ENCODE measurements at regions not wholly inside any gene's neighbourhood (a gene's known extent, or its start where the extent isn't known, plus 50 kb on each side); places are given as distances from the start of the nearest gene placed in this dataset.

DNA sequence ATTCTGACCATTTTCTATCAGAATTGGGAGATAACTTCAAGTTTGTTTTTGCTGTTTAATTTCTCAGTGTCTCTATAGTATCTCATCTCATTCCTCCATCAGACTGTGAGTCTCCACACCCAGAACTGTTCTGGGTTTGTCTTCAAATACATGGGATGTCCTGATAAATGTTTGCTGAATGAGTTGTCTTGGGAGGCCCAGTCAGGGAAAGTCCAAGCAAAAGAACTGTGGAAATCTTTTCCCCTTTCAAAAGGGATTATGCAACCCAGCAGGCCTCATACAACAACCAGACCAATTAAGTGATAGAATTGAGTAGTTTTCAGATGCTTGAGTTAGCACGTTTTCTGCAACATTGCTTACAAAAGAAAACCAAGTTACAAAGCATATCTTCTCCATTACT, 324.4 kb downstream of the BRINP1 start:
- DNase-seq = no peak

DNA sequence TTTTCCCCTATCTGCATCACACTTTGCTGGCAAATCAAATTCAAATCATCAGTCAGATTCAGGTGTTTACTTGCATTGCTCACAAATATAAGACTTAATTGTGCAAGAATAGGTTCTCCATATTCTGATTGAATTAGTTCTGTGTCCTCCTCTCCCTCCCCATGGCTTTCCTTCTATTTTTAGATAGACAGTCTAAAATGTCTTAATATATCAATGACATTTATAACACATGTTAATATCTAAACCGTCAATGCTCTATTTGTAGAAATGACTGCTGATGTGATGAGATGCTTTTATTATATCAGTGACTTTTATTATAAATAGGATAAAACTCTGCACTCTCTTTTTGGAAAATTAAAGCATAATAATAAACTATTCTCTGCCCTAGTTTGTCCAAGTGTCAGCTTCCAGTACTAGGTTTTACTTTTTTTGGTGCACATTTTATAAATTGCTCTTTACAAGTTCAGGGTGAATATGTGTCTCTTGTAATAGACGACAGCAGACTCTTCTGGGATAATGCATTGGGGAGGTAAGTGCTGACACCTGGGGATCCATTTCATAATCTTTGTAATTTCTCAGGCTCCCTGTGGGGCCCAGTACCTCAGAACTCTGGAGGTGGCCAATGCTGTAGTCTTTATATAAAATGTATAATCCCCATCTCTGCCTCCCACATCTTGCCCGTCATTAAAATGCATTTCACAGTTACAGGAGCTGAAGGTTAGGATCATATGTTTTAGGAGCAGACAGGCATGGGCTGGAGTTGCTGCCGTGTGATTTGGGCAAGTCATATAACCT, 321.5 kb downstream of the BRINP1 start:
- DNase-seq = no peak

DNA sequence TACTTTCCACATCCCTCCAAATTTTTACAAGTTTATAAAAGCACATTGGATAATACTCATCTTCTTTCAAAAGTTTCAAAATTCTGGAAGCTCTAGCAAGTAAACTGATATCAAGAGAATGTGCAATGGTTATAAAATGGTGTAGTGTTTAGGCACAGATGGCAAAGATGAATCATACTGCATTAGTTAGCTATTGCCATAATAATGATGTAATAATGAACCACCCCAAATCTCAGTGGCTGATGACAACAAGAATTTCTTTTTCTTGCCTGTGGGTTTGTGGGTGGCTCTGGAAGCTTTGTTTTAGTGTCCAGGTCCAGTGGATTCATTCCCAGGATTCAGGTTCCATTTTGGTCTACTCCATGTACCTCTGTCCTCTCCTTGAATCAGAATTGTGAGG, 319.0 kb downstream of the BRINP1 start:
- DNase-seq = no peak

DNA sequence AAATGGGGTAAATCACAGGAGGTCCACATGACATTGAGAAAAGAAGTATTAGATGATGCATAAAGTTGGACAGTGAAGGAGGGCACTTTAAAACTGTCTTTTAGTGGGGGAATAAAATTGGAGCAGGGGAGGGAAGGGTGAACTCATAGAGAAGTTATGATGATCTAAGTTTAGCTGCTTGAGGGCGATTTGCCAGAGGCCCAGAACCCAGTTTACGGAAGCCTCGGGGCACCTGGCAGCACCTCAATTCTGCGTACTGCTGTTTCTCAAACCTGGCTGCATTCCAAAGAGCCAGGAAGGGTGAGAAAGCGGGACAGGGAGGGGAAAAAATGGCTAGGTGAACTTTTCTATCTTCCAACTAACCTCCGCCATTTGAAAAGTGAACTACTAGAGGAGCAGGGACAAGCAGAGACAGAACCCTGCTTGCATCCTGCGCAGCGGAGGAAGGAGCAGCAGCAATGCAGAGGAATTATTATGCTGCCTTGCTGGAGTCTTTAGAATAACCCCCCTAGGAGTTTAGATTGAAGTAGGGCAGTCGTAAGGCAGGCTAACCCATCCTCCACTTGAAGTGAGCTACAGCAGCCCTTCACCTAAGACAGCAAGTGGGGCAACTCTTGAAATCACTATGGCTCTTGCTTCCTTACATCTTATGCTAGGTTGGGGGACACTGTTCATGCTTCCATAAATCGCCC, 316.8 kb downstream of the BRINP1 start:
- no peak for DNase-seq

DNA sequence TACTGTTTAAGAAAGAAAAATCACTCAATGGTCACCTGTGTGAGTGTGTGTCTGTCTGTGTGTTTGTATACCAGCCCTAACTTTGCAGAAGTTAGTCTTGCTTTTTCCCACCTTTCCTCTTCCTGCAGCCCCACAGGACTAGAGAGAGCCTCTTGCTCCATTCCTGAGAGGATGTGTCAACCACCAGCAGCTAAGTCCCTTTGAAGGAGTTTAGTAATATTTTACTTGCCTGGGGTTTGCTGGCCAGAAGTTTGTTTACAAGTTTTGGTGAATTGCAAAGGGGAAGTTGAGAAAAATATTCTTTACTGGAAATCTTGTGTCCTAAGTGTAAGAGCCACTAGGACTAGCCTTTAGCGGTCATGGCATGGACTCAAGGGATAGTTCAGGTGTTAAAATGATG, 316.2 kb downstream of the BRINP1 start:
- DNase-seq = no peak

DNA sequence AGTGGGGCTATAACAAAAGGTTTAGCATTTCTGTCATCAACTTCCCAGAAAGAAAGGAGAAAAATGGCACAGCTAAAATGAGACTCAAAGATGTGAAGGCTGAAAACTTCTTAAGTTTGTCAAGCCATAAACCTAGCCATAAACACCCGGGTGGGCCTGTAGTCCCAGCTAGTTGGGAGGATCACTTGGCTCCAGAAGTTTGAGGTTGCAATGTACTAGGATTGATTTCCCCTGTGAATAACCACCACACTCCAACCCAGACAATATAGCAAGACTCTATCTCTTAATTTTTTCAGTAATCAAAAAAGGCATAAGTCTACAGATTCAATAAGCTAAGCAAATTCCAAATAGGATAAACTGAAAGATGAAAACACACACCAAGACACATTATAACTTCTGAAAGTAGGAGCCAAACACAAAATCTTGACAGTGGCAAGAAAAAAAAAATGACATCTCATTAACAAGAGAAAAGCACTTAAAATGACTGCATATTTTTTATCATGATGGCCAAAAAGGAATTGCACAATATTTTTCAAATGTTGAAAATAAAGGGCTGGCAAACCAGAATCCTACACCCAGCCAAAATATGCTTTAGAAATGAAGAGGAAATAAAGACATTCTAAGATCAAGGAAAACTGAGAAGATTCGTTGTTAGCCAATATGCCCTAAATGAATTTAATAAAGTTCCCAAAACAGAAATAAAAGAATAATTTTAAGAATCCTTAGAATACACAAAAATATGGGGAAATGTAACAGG, 308.4 kb downstream of the BRINP1 start:
- no peak for DNase-seq

DNA sequence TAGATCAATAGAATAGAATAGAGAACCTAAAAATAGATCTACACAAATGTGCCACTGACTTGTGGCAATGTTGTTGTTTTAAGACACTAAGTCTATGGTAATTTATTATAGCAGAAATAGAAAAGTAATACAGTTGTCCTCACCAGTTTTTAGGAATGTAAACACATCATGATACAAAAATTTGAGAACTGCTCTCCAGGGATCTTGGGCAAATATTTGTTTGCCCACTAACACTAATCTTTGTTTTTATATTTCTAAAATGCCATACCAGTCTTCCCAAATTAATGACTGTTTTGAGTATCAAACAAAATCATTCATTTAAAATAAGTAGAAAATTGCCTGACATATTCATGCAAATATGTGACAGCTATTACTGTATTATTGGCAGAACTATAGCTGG, 297.6 kb downstream of the BRINP1 start:
- DNase-seq = no peak

DNA sequence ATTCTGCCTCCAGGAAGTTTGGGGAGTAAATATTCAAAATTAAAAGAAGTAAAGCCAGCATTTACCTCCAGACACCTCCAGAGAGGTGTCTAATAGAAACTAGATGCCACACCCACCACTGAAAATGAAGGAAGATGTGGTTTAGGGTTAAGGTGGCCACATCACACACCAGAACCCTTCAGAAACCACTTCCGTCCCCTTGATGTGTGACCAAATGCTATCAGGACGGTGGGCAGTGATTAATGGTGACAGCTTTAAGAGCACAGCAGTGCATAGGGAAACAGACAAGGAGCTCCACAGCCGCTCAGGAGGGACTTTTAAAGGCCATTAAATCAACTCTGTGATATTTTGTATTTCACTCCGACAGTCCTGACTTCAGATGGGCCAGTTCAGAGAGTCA, 295.2 kb downstream of the BRINP1 start:
- DNase-seq = no peak

DNA sequence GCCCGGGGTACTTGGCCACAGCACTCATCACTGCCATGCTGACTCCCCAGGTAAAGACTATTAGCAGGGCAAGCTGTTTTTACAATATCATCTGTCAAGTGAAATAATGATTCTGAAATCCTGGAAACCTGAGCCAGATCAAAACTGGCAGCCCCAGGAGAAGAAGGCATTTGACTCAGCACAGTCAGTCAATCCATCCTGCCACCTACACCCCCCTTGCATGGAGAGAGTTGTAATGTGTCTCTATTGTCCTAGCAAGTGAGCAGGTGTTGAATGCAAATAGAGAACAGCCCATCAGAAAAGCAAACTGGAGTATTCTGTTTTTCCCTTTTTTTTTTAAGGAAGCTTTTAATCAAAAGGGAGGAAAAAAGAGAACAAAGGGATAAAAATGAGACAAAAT, 291.2 kb downstream of the BRINP1 start:
- no peak for DNase-seq

DNA sequence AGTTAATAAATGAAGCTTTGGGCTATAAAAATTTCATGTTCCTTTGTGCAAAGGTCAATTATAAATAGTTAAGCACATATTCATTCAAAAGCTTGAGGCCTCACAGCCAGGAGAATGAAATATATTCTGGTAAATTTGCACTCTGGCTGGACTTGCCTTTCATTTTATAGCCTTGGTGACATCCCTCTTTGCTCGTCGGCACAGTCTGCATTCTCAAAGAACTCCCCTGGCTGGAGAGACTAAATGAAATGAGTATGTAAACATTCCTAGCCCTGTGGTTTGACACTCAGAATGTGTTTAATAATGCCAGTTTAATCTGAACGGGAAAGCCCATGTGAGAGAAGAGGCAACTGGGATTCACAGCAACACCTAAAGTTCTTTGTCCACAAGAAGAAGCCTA, 285.6 kb downstream of the BRINP1 start:
- no peak for DNase-seq

DNA sequence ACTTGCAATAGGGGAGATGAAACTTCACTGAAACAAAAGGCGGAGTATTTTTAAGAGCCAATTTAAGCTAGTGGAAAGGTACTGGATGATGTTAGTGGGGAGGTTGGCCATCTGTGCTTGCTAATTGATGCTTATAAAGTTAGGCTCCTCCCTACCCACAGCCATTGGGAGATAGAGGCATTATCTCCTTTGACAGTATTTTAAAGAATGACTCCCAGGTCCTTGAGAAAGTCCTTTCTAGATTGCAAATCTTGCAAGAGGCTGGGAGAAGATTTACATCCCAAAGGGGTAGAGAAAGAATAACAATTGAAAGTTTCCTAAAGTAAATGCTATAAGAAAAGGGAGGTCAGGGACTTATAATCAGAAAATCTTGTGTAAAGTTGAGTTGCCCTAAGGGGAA, 282.6 kb downstream of the BRINP1 start:
- DNase-seq = no peak

DNA sequence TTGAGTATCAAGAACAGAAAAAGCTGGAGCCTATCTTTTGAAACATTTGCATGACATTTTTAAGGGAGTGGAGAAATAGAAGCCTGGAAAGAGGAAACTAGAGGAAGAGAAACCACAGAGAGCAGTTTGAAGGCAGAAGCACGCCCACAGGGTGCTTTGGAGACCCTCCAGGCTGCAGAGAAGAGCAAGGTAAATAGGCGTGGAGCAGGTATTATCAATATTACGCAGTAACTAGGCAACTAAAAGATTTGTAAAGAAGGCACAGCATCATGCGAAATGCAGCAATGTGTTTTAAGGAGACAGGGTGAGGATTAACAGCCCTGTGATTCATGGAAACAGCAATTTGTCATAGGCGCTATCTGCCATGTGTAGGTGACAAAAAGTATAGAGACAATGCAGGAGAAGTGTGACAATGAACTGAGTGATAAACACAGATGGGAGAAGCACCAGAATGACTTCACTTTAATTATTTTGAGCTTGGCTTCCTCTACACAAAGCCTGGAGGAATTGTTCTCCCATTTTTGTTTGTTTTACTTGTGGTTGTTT, 281.2 kb downstream of the BRINP1 start:
- DNase-seq = no peak

DNA sequence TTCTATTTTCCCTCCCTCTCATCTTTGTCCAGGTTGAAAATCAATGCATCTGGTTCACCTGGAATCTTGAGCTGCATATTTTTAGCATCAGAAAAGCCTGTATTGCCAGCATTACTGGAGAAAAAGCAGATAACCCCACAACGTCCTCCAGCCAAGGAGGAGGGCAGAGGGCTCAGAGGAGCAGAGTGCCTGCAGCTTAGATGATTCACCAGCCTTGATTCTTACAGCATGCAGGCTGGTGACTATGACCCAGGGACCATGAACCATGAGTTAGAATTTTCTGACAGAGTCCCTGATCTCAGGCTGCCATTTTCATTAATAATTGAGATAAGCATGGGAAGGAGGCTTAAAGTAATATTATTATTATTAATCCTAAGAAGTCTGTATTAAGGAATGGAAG, 278.2 kb downstream of the BRINP1 start:
- no peak for DNase-seq

DNA sequence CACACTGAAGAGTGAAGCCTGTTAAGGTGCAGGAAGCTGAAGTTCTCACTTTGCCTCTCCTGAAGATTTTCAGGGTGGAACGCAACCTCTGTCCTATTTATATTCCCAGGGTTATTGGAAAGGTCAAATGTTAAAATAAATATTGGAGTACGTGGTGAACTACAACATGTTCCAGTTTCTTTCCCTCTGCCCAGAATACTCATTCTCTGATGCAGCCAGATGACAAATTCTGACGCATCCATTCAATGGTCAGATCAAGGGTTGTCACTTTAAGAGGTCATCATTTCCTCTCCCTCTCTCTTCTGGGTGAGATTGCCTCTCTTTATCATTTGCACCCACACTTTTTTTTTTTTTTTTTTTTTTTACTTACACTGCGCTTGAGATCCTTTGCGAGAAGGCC, 277.1 kb downstream of the BRINP1 start:
- DNase-seq = no peak

DNA sequence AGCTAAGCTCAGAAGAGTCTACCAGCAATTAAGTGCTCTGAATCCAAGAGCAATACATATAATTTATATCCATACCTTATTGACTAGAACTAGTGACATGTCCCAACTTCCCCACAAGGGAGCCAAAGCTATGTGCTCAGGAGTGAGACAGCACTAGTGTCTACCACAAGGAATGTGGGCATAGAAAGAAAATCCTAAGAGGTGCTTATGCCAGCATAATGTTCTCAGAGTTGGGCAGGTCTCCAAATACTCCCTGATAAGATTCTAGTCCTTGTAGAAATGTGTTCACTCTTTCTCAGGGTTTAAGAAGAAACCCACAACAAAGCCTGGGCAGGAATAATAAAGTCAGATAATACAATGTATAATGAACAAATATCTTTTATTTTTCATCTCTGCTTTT, 275.1 kb downstream of the BRINP1 start:
- DNase-seq = no peak

DNA sequence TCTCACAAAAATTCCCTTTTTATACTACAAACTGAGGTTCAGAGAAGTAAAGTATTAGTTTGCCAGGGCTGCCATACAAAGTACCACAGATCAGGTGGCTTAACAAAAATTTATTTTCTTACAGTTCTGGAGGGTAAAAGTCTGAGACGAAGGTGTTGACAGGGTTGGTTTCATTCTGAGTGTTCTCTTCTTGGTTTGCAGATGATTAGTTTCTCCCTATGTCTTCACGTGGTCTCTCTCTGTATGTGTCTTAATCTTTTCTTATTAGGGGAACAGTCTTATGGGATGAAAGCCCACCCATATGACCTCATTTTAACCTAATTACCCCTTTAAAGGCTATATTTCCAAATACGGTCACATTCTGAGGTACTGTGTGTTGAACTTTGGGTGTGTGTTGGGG, 274.2 kb downstream of the BRINP1 start:
- DNase-seq = no peak

DNA sequence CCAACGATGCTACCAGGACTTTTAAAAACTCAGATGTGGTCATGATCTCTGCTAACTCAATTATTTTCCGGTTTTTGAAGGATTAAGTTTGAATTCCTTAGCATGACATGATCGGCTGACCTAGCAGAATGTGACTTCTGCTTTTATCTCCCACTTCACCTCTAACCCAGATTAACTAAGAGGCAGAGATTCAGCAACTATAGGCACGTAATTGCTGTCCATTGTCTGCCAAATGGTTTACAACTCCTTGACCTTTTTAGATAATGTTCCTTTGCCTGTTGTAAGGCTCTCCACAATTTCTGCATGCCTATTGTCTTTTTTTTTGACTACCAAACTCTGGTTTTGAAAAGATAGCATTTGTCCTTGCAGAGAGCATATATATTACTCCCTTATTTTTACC, 268.2 kb downstream of the BRINP1 start:
- no peak for DNase-seq

DNA sequence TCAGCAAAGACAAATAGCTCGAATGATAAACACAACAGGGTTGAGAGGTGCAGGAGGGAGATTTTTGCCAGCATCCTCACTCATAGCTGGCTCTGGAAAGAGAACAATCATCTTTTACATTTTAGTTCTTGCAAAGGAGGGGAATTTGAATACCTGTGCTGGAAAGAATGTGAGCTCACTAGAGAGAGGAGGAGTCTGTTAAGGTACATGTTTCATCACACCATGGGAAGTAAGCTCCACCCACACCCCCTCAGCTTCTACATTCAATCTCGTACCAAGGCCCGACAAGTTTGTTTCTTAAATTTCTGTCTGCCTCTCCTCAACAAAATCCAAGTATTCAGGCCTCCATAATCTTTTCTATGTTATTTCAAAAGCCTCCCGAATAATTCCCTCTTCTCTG, 254.6 kb downstream of the BRINP1 start:
- no peak for DNase-seq

Measured in DMS79 (cell line).